ENCODE measurements at regions not wholly inside any gene's neighbourhood (a gene's known extent, or its start where the extent isn't known, plus 50 kb on each side); places are given as distances from the start of the nearest gene placed in this dataset.
A peak's percentile ranks its signal among the peaks of the same experiment; 100 is the strongest.

GRCh38 chr13:44252938-44253337, 120.7 kb upstream of the SERP2 start:
- DNase-seq: no peak
- no CpG with 5 or more reads among the region's 3 CpGs for WGBS (ENCODE audit: extremely low coverage, insufficient coverage, low lambda C conversion rate)
- no peak overlapping the region for H3K4me2 ChIP-seq (ENCODE audit: low read length)
- no peak overlapping the region for H4K5ac ChIP-seq (ENCODE audit: low read length)
- no peaks in the 10 kb centered on the region for H3K79me1 ChIP-seq (ENCODE audit: low read length)
- H3K79me2 ChIP-seq (ENCODE audit: control insufficient read depth, insufficient read depth, low read length): no peaks in the 10 kb centered on the region
- H3K4me1 ChIP-seq (ENCODE audit: control insufficient read depth, low read depth, low read length): no peaks in the 10 kb centered on the region
- no peak overlapping the region for H2AK5ac ChIP-seq (ENCODE audit: low read length)
- no peaks in the 10 kb centered on the region for H3K36me3 ChIP-seq (ENCODE audit: control insufficient read depth, insufficient read depth, low read length)
- no peak overlapping the region for H3K23ac ChIP-seq (ENCODE audit: low read length)
- no peak overlapping the region for H4K8ac ChIP-seq (ENCODE audit: low read depth, low read length)
- no peak overlapping the region for H3K4me3 ChIP-seq (ENCODE audit: low read length)
- H3K9ac ChIP-seq (ENCODE audit: low read length): no peak overlapping the region
- no peak overlapping the region for H3K4ac ChIP-seq (ENCODE audit: low read depth, low read length)
- H2BK120ac ChIP-seq (ENCODE audit: low read depth, low read length): no peak overlapping the region
- no peak overlapping the region for H2BK15ac ChIP-seq (replicated peaks; ENCODE audit: low read depth)
- H2BK5ac ChIP-seq (ENCODE audit: low read length): no peak overlapping the region
- H3K18ac ChIP-seq (ENCODE audit: low read length): no peak overlapping the region
- H3K56ac ChIP-seq (ENCODE audit: low read length): no peak overlapping the region
- no peak overlapping the region for H3K27ac ChIP-seq (ENCODE audit: low read depth, low read length)
- H3K27me3 ChIP-seq (ENCODE audit: insufficient read depth, low read length, poor library complexity): no peaks in the 10 kb centered on the region

- no peaks in the 10 kb centered on the region for H3K79me2 ChIP-seq (ENCODE audit: control insufficient read depth, insufficient read depth, low read length)
- WGBS (ENCODE audit: extremely low coverage, insufficient coverage, low lambda C conversion rate): no CpG with 5 or more reads among the region's 5 CpGs
- no peak overlapping the region for H3K4me3 ChIP-seq (ENCODE audit: low read length)
- no peak overlapping the region for H3K56ac ChIP-seq (ENCODE audit: low read length)
- H3K27ac ChIP-seq (ENCODE audit: low read depth, low read length): no peak overlapping the region
- H2AK5ac ChIP-seq (ENCODE audit: low read length): no peak overlapping the region
- no peaks in the 10 kb centered on the region for H3K4me1 ChIP-seq (ENCODE audit: control insufficient read depth, low read depth, low read length)
- H3K27me3 ChIP-seq (ENCODE audit: insufficient read depth, low read length, poor library complexity): no peaks in the 10 kb centered on the region
- H3K18ac ChIP-seq (ENCODE audit: low read length): no peak overlapping the region
- H3K4ac ChIP-seq (ENCODE audit: low read depth, low read length): no peak overlapping the region
- no peaks in the 10 kb centered on the region for H3K36me3 ChIP-seq (ENCODE audit: control insufficient read depth, insufficient read depth, low read length)
- no peak overlapping the region for H2BK120ac ChIP-seq (ENCODE audit: low read depth, low read length)
- peak; percentile 18 for DNase-seq
- no peak overlapping the region for H4K5ac ChIP-seq (ENCODE audit: low read length)
- H3K79me1 ChIP-seq (ENCODE audit: low read length): no peaks in the 10 kb centered on the region
- no peak overlapping the region for H3K23ac ChIP-seq (ENCODE audit: low read length)
- H3K4me2 ChIP-seq (ENCODE audit: low read length): no peak overlapping the region
- no peak overlapping the region for H3K9ac ChIP-seq (ENCODE audit: low read length)
- H2BK5ac ChIP-seq (ENCODE audit: low read length): no peak overlapping the region
- H2BK15ac ChIP-seq (replicated peaks; ENCODE audit: low read depth): no peak overlapping the region
- no peak overlapping the region for H4K8ac ChIP-seq (ENCODE audit: low read depth, low read length)
These were observed 117.8 kb upstream of the SERP2 start for GRCh38 chr13:44255771-44256364.

- no peak overlapping the region for H3K4ac ChIP-seq (ENCODE audit: low read depth, low read length)
- H2BK5ac ChIP-seq (ENCODE audit: low read length): no peak overlapping the region
- no peaks in the 10 kb centered on the region for H3K36me3 ChIP-seq (ENCODE audit: control insufficient read depth, insufficient read depth, low read length)
- DNase-seq: no peak
- no peak overlapping the region for H3K23ac ChIP-seq (ENCODE audit: low read length)
- no peak overlapping the region for H3K4me2 ChIP-seq (ENCODE audit: low read length)
- no peak overlapping the region for H4K8ac ChIP-seq (ENCODE audit: low read depth, low read length)
- no peak overlapping the region for H2BK15ac ChIP-seq (replicated peaks; ENCODE audit: low read depth)
- H3K27ac ChIP-seq (ENCODE audit: low read depth, low read length): no peak overlapping the region
- H2BK120ac ChIP-seq (ENCODE audit: low read depth, low read length): no peak overlapping the region
- H3K79me2 ChIP-seq (ENCODE audit: control insufficient read depth, insufficient read depth, low read length): no peaks in the 10 kb centered on the region
- H3K18ac ChIP-seq (ENCODE audit: low read length): no peak overlapping the region
- H2AK5ac ChIP-seq (ENCODE audit: low read length): no peak overlapping the region
- no peaks in the 10 kb centered on the region for H3K27me3 ChIP-seq (ENCODE audit: insufficient read depth, low read length, poor library complexity)
- H3K4me3 ChIP-seq (ENCODE audit: low read length): no peak overlapping the region
- H3K4me1 ChIP-seq (ENCODE audit: control insufficient read depth, low read depth, low read length): no peaks in the 10 kb centered on the region
- H3K56ac ChIP-seq (ENCODE audit: low read length): no peak overlapping the region
- no peaks in the 10 kb centered on the region for H3K79me1 ChIP-seq (ENCODE audit: low read length)
- H3K9ac ChIP-seq (ENCODE audit: low read length): no peak overlapping the region
- no CpG with 5 or more reads among the region's 4 CpGs for WGBS (ENCODE audit: extremely low coverage, insufficient coverage, low lambda C conversion rate)
- H4K5ac ChIP-seq (ENCODE audit: low read length): no peak overlapping the region
These were observed 115.8 kb upstream of the SERP2 start for GRCh38 chr13:44257796-44258195.

GRCh38 chr13:44259045-44260027, 114.3 kb upstream of the SERP2 start:
- Histone ChIP-seq H3K9ac (ENCODE audit: low read length) (no peak overlapping the region), H3K27me3 (ENCODE audit: insufficient read depth, low read length, poor library complexity) (no peaks in the 10 kb centered on the region), H3K4me3 (ENCODE audit: low read length) (no peak overlapping the region), H4K8ac (ENCODE audit: low read depth, low read length) (no peak overlapping the region), H3K79me2 (ENCODE audit: control insufficient read depth, insufficient read depth, low read length) (no peaks in the 10 kb centered on the region), H3K56ac (ENCODE audit: low read length) (no peak overlapping the region), H3K27ac (ENCODE audit: low read depth, low read length) (no peak overlapping the region), H2BK15ac (replicated peaks; ENCODE audit: low read depth) (no peak overlapping the region), H3K4ac (ENCODE audit: low read depth, low read length) (no peak overlapping the region), H3K4me1 (ENCODE audit: control insufficient read depth, low read depth, low read length) (no peaks in the 10 kb centered on the region), H2BK120ac (ENCODE audit: low read depth, low read length) (no peak overlapping the region), H2AK5ac (ENCODE audit: low read length) (no peak overlapping the region), H3K36me3 (ENCODE audit: control insufficient read depth, insufficient read depth, low read length) (no peaks in the 10 kb centered on the region), H3K18ac (ENCODE audit: low read length) (no peak overlapping the region), H2BK5ac (ENCODE audit: low read length) (no peak overlapping the region), H3K23ac (ENCODE audit: low read length) (peak overlapping the region; percentile 33), H3K4me2 (ENCODE audit: low read length) (no peak overlapping the region), H3K79me1 (ENCODE audit: low read length) (no peaks in the 10 kb centered on the region), H4K5ac (ENCODE audit: low read length) (no peak overlapping the region)
- no peak for DNase-seq
- no CpG with 5 or more reads among the region's 12 CpGs for WGBS (ENCODE audit: extremely low coverage, insufficient coverage, low lambda C conversion rate)

GRCh38 chr13:44260336-44260735, 113.3 kb upstream of the SERP2 start:
- H3K79me2 ChIP-seq (ENCODE audit: control insufficient read depth, insufficient read depth, low read length): no peaks in the 10 kb centered on the region
- no CpG with 5 or more reads among the region's 2 CpGs for WGBS (ENCODE audit: extremely low coverage, insufficient coverage, low lambda C conversion rate)
- H3K9ac ChIP-seq (ENCODE audit: low read length): no peak overlapping the region
- no peak overlapping the region for H2AK5ac ChIP-seq (ENCODE audit: low read length)
- no peak overlapping the region for H3K4me3 ChIP-seq (ENCODE audit: low read length)
- no peaks in the 10 kb centered on the region for H3K79me1 ChIP-seq (ENCODE audit: low read length)
- no peak overlapping the region for H2BK120ac ChIP-seq (ENCODE audit: low read depth, low read length)
- no peak overlapping the region for H3K27ac ChIP-seq (ENCODE audit: low read depth, low read length)
- no peak overlapping the region for H3K56ac ChIP-seq (ENCODE audit: low read length)
- no peak overlapping the region for H2BK15ac ChIP-seq (replicated peaks; ENCODE audit: low read depth)
- no peaks in the 10 kb centered on the region for H3K27me3 ChIP-seq (ENCODE audit: insufficient read depth, low read length, poor library complexity)
- H2BK5ac ChIP-seq (ENCODE audit: low read length): no peak overlapping the region
- H3K18ac ChIP-seq (ENCODE audit: low read length): no peak overlapping the region
- H4K5ac ChIP-seq (ENCODE audit: low read length): no peak overlapping the region
- no peak overlapping the region for H3K4ac ChIP-seq (ENCODE audit: low read depth, low read length)
- no peak overlapping the region for H4K8ac ChIP-seq (ENCODE audit: low read depth, low read length)
- no peak overlapping the region for H3K23ac ChIP-seq (ENCODE audit: low read length)
- DNase-seq: no peak
- H3K36me3 ChIP-seq (ENCODE audit: control insufficient read depth, insufficient read depth, low read length): no peaks in the 10 kb centered on the region
- no peaks in the 10 kb centered on the region for H3K4me1 ChIP-seq (ENCODE audit: control insufficient read depth, low read depth, low read length)
- H3K4me2 ChIP-seq (ENCODE audit: low read length): no peak overlapping the region
